Naive thymus-derived CD4-positive, alpha-beta T cell (primary cell): ENCODE measurements at regions not wholly inside any gene's neighbourhood (a gene's known extent, or its start where the extent isn't known, plus 50 kb on each side); places are given as distances from the start of the nearest gene placed in this dataset.

Experiments used
- ATAC-seq: fragments of 150-1000 bp; cut with Tn5 transposase; 2 replicates; pipeline ENCODE4 v1.10.0; 2021; ENCODE audit warnings: mild to moderate bottlenecking, moderate library complexity
- CTCF ChIA-PET: fragments of 350-600 bp; sonication (Branson Sonifier 250); formaldehyde crosslinking; loops from one replicate; lab custom pipeline; 2021; ENCODE audit warnings: antibody characterized with exemption; lab: Charles Lee
- POLR2A ChIA-PET: fragments of 350-600 bp; sonication (Branson Sonifier 250); formaldehyde crosslinking; loops from one replicate; lab custom pipeline; 2021; ENCODE audit warnings: antibody characterized with exemption, inconsistent platforms; lab: Charles Lee
- DNase-seq, 9 donors: peaks; one replicate each; pipeline versions ENCODE4 v3.0.0 to v3.0.0-alpha.2; 2020 to 2022; ENCODE audit warnings: mixed read lengths in 1 of 9
- H3K27ac ChIP-seq: one replicate; pipeline ENCODE4 v1.7.0; 2013; ENCODE audit warnings: mild to moderate bottlenecking, low read depth, low read length, moderate library complexity
- H3K27me3 ChIP-seq, 2 donors: one replicate each; pipeline ENCODE4 v1.7.0; 2013; ENCODE audit warnings: low read length in 2 of 2, mild to moderate bottlenecking in 2 of 2, moderate library complexity in 2 of 2; ENCODE audit not compliant: control insufficient read depth in 2 of 2, insufficient read depth in 2 of 2
- H3K36me3 ChIP-seq, 3 experiments: 1 replicate in 2 of 3; 2 replicates in 1 of 3; pipeline ENCODE4 v1.7.0; 2013; ENCODE audit warnings: low read length in 3 of 3, mild to moderate bottlenecking in 3 of 3, moderate library complexity in 1 of 3; ENCODE audit not compliant: insufficient read depth in 3 of 3, control insufficient read depth in 2 of 3
- H3K4me1 ChIP-seq, 2 donors: one replicate each; pipeline ENCODE4 v1.7.0; 2013; ENCODE audit warnings: low read length in 2 of 2, mild to moderate bottlenecking in 2 of 2, moderate library complexity in 1 of 2; ENCODE audit not compliant: control insufficient read depth in 2 of 2, insufficient read depth in 2 of 2
- H3K4me3 ChIP-seq: 2 replicates; pipeline ENCODE4 v1.7.0; 2013; ENCODE audit warnings: mild to moderate bottlenecking, low read length
- H3K9me3 ChIP-seq, 3 experiments: 1 replicate in 2 of 3; 2 replicates in 1 of 3; pipeline ENCODE4 v1.7.0; 2013; ENCODE audit warnings: low read length in 3 of 3; ENCODE audit not compliant: control insufficient read depth in 2 of 3
- H3K27ac Mint-ChIP-seq, 9 donors: one replicate each; pipeline ENCODE4 v1.8.0; 2020 to 2022; ENCODE audit warnings: mixed read lengths in 9 of 9, mild to moderate bottlenecking in 8 of 9, moderate library complexity in 5 of 9, inconsistent platforms in 2 of 9
- H3K27me3 Mint-ChIP-seq, 5 donors: one replicate each; pipeline ENCODE4 v1.8.0; 2021 to 2022; ENCODE audit warnings: mixed read lengths in 5 of 5, mild to moderate bottlenecking in 1 of 5
- H3K36me3 Mint-ChIP-seq, 5 donors: one replicate each; pipeline ENCODE4 v1.8.0; 2020 to 2022; ENCODE audit warnings: mixed read lengths in 5 of 5, mild to moderate bottlenecking in 3 of 5, inconsistent platforms in 1 of 5
- H3K4me1 Mint-ChIP-seq, 7 donors: one replicate each; pipeline ENCODE4 v1.8.0; 2020 to 2022; ENCODE audit warnings: mixed read lengths in 7 of 7, mild to moderate bottlenecking in 3 of 7, inconsistent platforms in 1 of 7
- H3K4me3 Mint-ChIP-seq, 10 donors: one replicate each; pipeline ENCODE4 v1.8.0; 2020 to 2022; ENCODE audit warnings: mild to moderate bottlenecking in 10 of 10, mixed read lengths in 10 of 10, moderate library complexity in 6 of 10, inconsistent platforms in 2 of 10
- H3K9me3 Mint-ChIP-seq, 11 donors: one replicate each; pipeline ENCODE4 v1.8.0; 2020 to 2022; ENCODE audit warnings: mixed read lengths in 11 of 11, mild to moderate bottlenecking in 4 of 11, inconsistent platforms in 1 of 11, moderate library complexity in 1 of 11
- intact Hi-C, 2 donors: fragments of 100-400 bp; cut with micrococcal nuclease; formaldehyde crosslinking; loops; one replicate each; pipeline ENCODE4 v1.15.1; 2023

- H3K27me3 Mint-ChIP-seq = peaks cover 0 to 7% (median 0%) of the 10 kb centered on the region in 5 donors
- Histone ChIP-seq H3K27ac (no peak overlapping the region), H3K9me3 (no peaks in the 10 kb centered on the region), H3K4me1 (no peaks in the 10 kb centered on the region), H3K36me3 (no peaks in the 10 kb centered on the region), H3K4me3 (no peak overlapping the region), H3K27me3 (no peaks in the 10 kb centered on the region)
- ChIA-PET POLR2A (no interaction called here), CTCF (no interaction called here)
- no peak for DNase-seq
- ATAC-seq = no peak
- no peaks in the 10 kb centered on the region for H3K9me3 Mint-ChIP-seq
- no peak overlapping the region for H3K27ac Mint-ChIP-seq
- no peaks in the 10 kb centered on the region for H3K36me3 Mint-ChIP-seq
- H3K4me1 Mint-ChIP-seq = no peaks in the 10 kb centered on the region
- intact Hi-C loops = no loop called here
- H3K4me3 Mint-ChIP-seq = no peak overlapping the region
Observed at GRCh38 chr13:76383676-76384461, 502.3 kb downstream of the KCTD12 start.

GRCh38 chr13:76380446-76381065 lies 505.6 kb downstream of the KCTD12 start:
- Mint-ChIP-seq H3K27ac (no peak overlapping the region), H3K4me3 (no peak overlapping the region), H3K27me3 (peaks cover 0 to 11% (median 6%) of the 10 kb centered on the region in 5 donors), H3K36me3 (no peaks in the 10 kb centered on the region), H3K9me3 (peaks cover 0 to 3% (median 0%) of the 10 kb centered on the region in 11 donors), H3K4me1 (no peaks in the 10 kb centered on the region)
- POLR2A ChIA-PET = no interaction called here
- intact Hi-C loops = no loop called here
- H3K4me1 ChIP-seq = no peaks in the 10 kb centered on the region
- no peaks in the 10 kb centered on the region for H3K9me3 ChIP-seq
- H3K36me3 ChIP-seq = no peaks in the 10 kb centered on the region
- H3K4me3 ChIP-seq = no peak overlapping the region
- CTCF ChIA-PET = no interaction called here
- DNase-seq (no peak), ATAC-seq (no peak)
- H3K27me3 ChIP-seq = no peaks in the 10 kb centered on the region
- no peak overlapping the region for H3K27ac ChIP-seq

- ChIA-PET POLR2A (no interaction called here), CTCF (no interaction called here)
- H3K27ac Mint-ChIP-seq = no peak overlapping the region
- no peak overlapping the region for H3K27ac ChIP-seq
- H3K4me1 Mint-ChIP-seq = no peaks in the 10 kb centered on the region
- H3K27me3 Mint-ChIP-seq = peaks cover 0 to 11% (median 6%) of the 10 kb centered on the region in 5 donors
- H3K27me3 ChIP-seq = no peaks in the 10 kb centered on the region
- no peaks in the 10 kb centered on the region for H3K9me3 ChIP-seq
- no peaks in the 10 kb centered on the region for H3K36me3 Mint-ChIP-seq
- H3K4me3 ChIP-seq = no peak overlapping the region
- H3K9me3 Mint-ChIP-seq = peaks cover 0 to 3% (median 0%) of the 10 kb centered on the region in 11 donors
- ATAC-seq = no peak
- no peak for DNase-seq
- H3K4me3 Mint-ChIP-seq = no peak overlapping the region
- intact Hi-C loops = no loop called here
- no peaks in the 10 kb centered on the region for H3K4me1 ChIP-seq
- no peaks in the 10 kb centered on the region for H3K36me3 ChIP-seq
Observed at GRCh38 chr13:76379341-76380105, 506.7 kb downstream of the KCTD12 start.

- intact Hi-C loops = no loop called here
- Mint-ChIP-seq H3K27me3 (peaks cover 0 to 11% (median 6%) of the 10 kb centered on the region in 5 donors), H3K9me3 (peaks cover 0 to 3% (median 0%) of the 10 kb centered on the region in 11 donors), H3K4me1 (no peaks in the 10 kb centered on the region), H3K36me3 (no peaks in the 10 kb centered on the region), H3K27ac (no peak overlapping the region), H3K4me3 (no peak overlapping the region)
- Histone ChIP-seq H3K27ac (no peak overlapping the region), H3K4me3 (no peak overlapping the region), H3K36me3 (no peaks in the 10 kb centered on the region), H3K9me3 (no peaks in the 10 kb centered on the region), H3K27me3 (no peaks in the 10 kb centered on the region), H3K4me1 (no peaks in the 10 kb centered on the region)
- ATAC-seq = no peak
- POLR2A ChIA-PET = no interaction called here
- CTCF ChIA-PET = no interaction called here
- no peak for DNase-seq
Observed at GRCh38 chr13:76378767-76379166, 507.4 kb downstream of the KCTD12 start.

- no peaks in the 10 kb centered on the region for H3K4me1 ChIP-seq
- no peaks in the 10 kb centered on the region for H3K36me3 Mint-ChIP-seq
- CTCF ChIA-PET = no interaction called here
- H3K27ac ChIP-seq = no peak overlapping the region
- ATAC-seq (no peak), DNase-seq (no peak)
- no peaks in the 10 kb centered on the region for H3K36me3 ChIP-seq
- H3K4me1 Mint-ChIP-seq = peaks cover 0 to 2% (median 0%) of the 10 kb centered on the region in 7 donors
- POLR2A ChIA-PET = no interaction called here
- intact Hi-C loops = no loop called here
- H3K27ac Mint-ChIP-seq = no peak overlapping the region
- H3K9me3 ChIP-seq = no peaks in the 10 kb centered on the region
- H3K4me3 ChIP-seq = no peak overlapping the region
- H3K4me3 Mint-ChIP-seq = no peak overlapping the region
- peaks cover 0 to 6% (median 0%) of the 10 kb centered on the region in 11 donors for H3K9me3 Mint-ChIP-seq
- peaks cover 0 to 14% (median 4%) of the 10 kb centered on the region in 5 donors for H3K27me3 Mint-ChIP-seq
- no peaks in the 10 kb centered on the region for H3K27me3 ChIP-seq
Observed at GRCh38 chr13:76363682-76364289, 522.4 kb downstream of the KCTD12 start.

GRCh38 chr13:76361868-76362267 lies 524.3 kb downstream of the KCTD12 start:
- H3K4me3 Mint-ChIP-seq = no peak overlapping the region

More at GRCh38 chr13:76361868-76362267, 524.3 kb downstream of the KCTD12 start:
- H3K4me1 Mint-ChIP-seq = peaks cover 0 to under 1% (median 0%) of the 10 kb centered on the region in 7 donors
- no peak for ATAC-seq
- Histone ChIP-seq H3K4me3 (no peak overlapping the region), H3K9me3 (no peaks in the 10 kb centered on the region), H3K36me3 (no peaks in the 10 kb centered on the region), H3K4me1 (no peaks in the 10 kb centered on the region), H3K27ac (no peak overlapping the region), H3K27me3 (no peaks in the 10 kb centered on the region)
- H3K27ac Mint-ChIP-seq = no peak overlapping the region
- no peaks in the 10 kb centered on the region for H3K36me3 Mint-ChIP-seq
- peaks cover 0 to 6% (median 0%) of the 10 kb centered on the region in 11 donors for H3K9me3 Mint-ChIP-seq
- ChIA-PET POLR2A (no interaction called here), CTCF (no interaction called here)
- intact Hi-C loops = no loop called here
- no peak for DNase-seq
- peaks cover 0 to 15% (median 4%) of the 10 kb centered on the region in 5 donors for H3K27me3 Mint-ChIP-seq
